GM12878 (cell line): ENCODE measurements at regions not wholly inside any gene's neighbourhood (a gene's known extent, or its start where the extent isn't known, plus 50 kb on each side); places are given as distances from the start of the nearest gene placed in this dataset.

Experiments used
- ATAC-seq: fragments of 200-7000 bp; cut with Tn5 transposase; 3 replicates; pipeline ENCODE4 v1.9.1; 2020; ENCODE audit warnings: mild to moderate bottlenecking, moderate library complexity
- BruUV-seq: library from RNA; stranded (reverse); fragments of 400-500 nt; replicated peaks from 2 replicates; lab custom pipeline; 2021; lab: Mats Ljungman, UMichigan
- CTCF ChIA-PET: fragments of 300-600 bp; sonication (Branson Sonifier 250); formaldehyde crosslinking; extraction: SDS; loops from one replicate; lab custom pipeline; 2021; ENCODE audit warnings: inconsistent platforms; lab: Yijun Ruan, JAX
- POLR2A ChIA-PET: fragments of 350-600 bp; formaldehyde crosslinking; extraction: SDS; loops from one replicate; lab custom pipeline; 2021; ENCODE audit warnings: inconsistent platforms; lab: Charles Lee
- RAD21 ChIA-PET: fragments of 300-600 bp; sonication (Branson Sonifier 250); formaldehyde crosslinking; loops from one replicate; lab custom pipeline; 2023; ENCODE audit warnings: antibody characterized with exemption; ENCODE audit not compliant: unreplicated experiment; lab: Charles Lee
- SMC1A ChIA-PET: fragments of 300-600 bp; sonication (Branson Sonifier 250); formaldehyde crosslinking; loops from one replicate; lab custom pipeline; 2023; ENCODE audit not compliant: unreplicated experiment, uncharacterized antibody; lab: Charles Lee
- DNase-seq: peaks from one replicate; pipeline ENCODE4 v3.0.0-alpha.2; 2011; ENCODE audit warnings: low read depth, low spot score
- FAIRE-seq: peaks from 3 replicates; lab custom pipeline; 2011; peaks lifted over from hg19 to GRCh38; lab: Jason Lieb, UNC
- H2AFZ ChIP-seq: 2 replicates; pipeline ENCODE4 v1.6.0; 2011; ENCODE audit warnings: low read depth, low read length, control low read depth; ENCODE audit not compliant: control insufficient read depth
- H3K27ac ChIP-seq: 2 replicates; pipeline ENCODE4 v1.5.1; 2011; ENCODE audit warnings: control low read depth; ENCODE audit not compliant: control insufficient read depth, insufficient read depth
- H3K27me3 ChIP-seq, 2 experiments: replicated peaks in 1 of 2; 2 replicates each; pipeline versions ENCODE4 v1.6.0 to v1.6.1; 2011; ENCODE audit warnings: low read length in 1 of 2; ENCODE audit not compliant: control insufficient read depth in 2 of 2, insufficient read depth in 2 of 2
- H3K36me3 ChIP-seq, 2 experiments: 2 replicates each; pipeline ENCODE4 v1.5.1; 2011; ENCODE audit warnings: low read length in 1 of 2; ENCODE audit not compliant: control insufficient read depth in 2 of 2, insufficient read depth in 2 of 2
- H3K4me1 ChIP-seq: 2 replicates; pipeline ENCODE4 v1.6.1; 2011; ENCODE audit warnings: mild to moderate bottlenecking, low read length, moderate library complexity, mixed read lengths; ENCODE audit not compliant: control insufficient read depth, insufficient read depth
- H3K4me2 ChIP-seq: 2 replicates; pipeline ENCODE4 v1.6.0; 2011; ENCODE audit warnings: control low read depth; ENCODE audit not compliant: control insufficient read depth, insufficient read depth
- H3K4me3 ChIP-seq: fragments of 200-600 bp; sonication (generic); 2 replicates; pipeline ENCODE4 v1.5.1; 2016
- H3K79me2 ChIP-seq: 2 replicates; pipeline ENCODE4 v1.6.0; 2011; ENCODE audit warnings: low read length; ENCODE audit not compliant: control insufficient read depth, insufficient read depth
- H3K9ac ChIP-seq: 2 replicates; pipeline ENCODE4 v1.8.0; 2011; ENCODE audit warnings: low read length, control low read depth, mixed read lengths; ENCODE audit not compliant: control insufficient read depth, insufficient read depth
- H3K9me3 ChIP-seq: replicated peaks from 3 replicates; pipeline ENCODE4 v1.5.1; 2011; ENCODE audit warnings: mild to moderate bottlenecking, low read length; ENCODE audit not compliant: control insufficient read depth, insufficient read depth
- H4K20me1 ChIP-seq: 2 replicates; pipeline ENCODE4 v1.6.0; 2011; ENCODE audit not compliant: control insufficient read depth, insufficient read depth
- BCL11A ChIP-seq: IDR thresholded peaks from 2 replicates; pipeline ENCODE4 v1.6.1; 2011; ENCODE audit warnings: low read depth, low read length
- CBX5 ChIP-seq: sonication (generic); IDR thresholded peaks from 2 replicates; pipeline ENCODE4 v1.6.1; 2016; ENCODE audit warnings: low read depth, moderate library complexity, mild to moderate bottlenecking, inconsistent platforms
- MTA2 ChIP-seq: fragments of 450-650 bp; IDR thresholded peaks from 2 replicates; pipeline ENCODE4 v1.6.1; 2016; ENCODE audit warnings: low read depth, mild to moderate bottlenecking, moderate library complexity
- MYB ChIP-seq: fragments of 150-350 bp; IDR thresholded peaks from 2 replicates; pipeline ENCODE4 v1.6.1; 2014; ENCODE audit warnings: mild to moderate bottlenecking, low read depth, low read length, borderline replicate concordance
- PAX5 ChIP-seq: IDR thresholded peaks from 2 replicates; pipeline ENCODE4 v1.6.1; 2011; ENCODE audit warnings: low read depth, low read length, borderline replicate concordance
- PAX8 ChIP-seq: fragments of 450-650 bp; IDR thresholded peaks from 2 replicates; pipeline ENCODE4 v1.6.1; 2017; ENCODE audit warnings: mild to moderate bottlenecking, moderate library complexity
- SUPT20H ChIP-seq: IDR thresholded peaks from 2 replicates; pipeline ENCODE4 v1.6.1; 2011; ENCODE audit warnings: low read depth, mild to moderate bottlenecking, low read length, moderate library complexity, borderline replicate concordance; ENCODE audit not compliant: control insufficient read depth
- ZNF217 ChIP-seq: fragments of 450-650 bp; IDR thresholded peaks from 2 replicates; pipeline ENCODE4 v1.6.1; 2017; ENCODE audit warnings: antibody characterized with exemption, mild to moderate bottlenecking
- ZZZ3 ChIP-seq: IDR thresholded peaks from 2 replicates; pipeline ENCODE4 v1.6.1; 2011; ENCODE audit warnings: low read depth; ENCODE audit not compliant: control insufficient read depth, insufficient read length
- WGBS: methylation state at CpG from one replicate; pipeline ENCODE4 v1.1.6; 2016; ENCODE audit warnings: low lambda C conversion rate; ENCODE audit not compliant: insufficient replicate concordance, insufficient coverage; ENCODE audit errors: missing lambda C conversion rate; 5-methylcytosine and 5-hydroxymethylcytosine counted together
- in situ Hi-C: fragments of 300-500 bp; cut with MboI; formaldehyde crosslinking; loops from 9 replicates; pipeline ENCODE4 v1.14.3; 2018; ENCODE audit warnings: mixed read lengths
- intact Hi-C: fragments of 100-400 bp; cut with micrococcal nuclease; formaldehyde crosslinking; loops from one replicate; pipeline ENCODE4 v1.14.2; 2022; ENCODE audit not compliant: unreplicated experiment
- TF ChIP-seq, protein P1 (sequence below): fragments of 150-350 bp; IDR thresholded peaks from 2 replicates; pipeline ENCODE4 v1.6.1; 2014; ENCODE audit warnings: mild to moderate bottlenecking, low read depth, low read length
- TF ChIP-seq, protein P2 (sequence below): fragments of 450-650 bp; conservative IDR thresholded peaks from 2 replicates; pipeline ENCODE4 v1.6.1; 2017; ENCODE audit warnings: mild to moderate bottlenecking, moderate library complexity
- TF ChIP-seq, protein P3 (sequence below): fragments of 450-650 bp; formaldehyde crosslinking; IDR thresholded peaks from 2 replicates; pipeline ENCODE4 v1.4.0; 2022; ENCODE audit warnings: mild to moderate bottlenecking, moderate library complexity
- TF ChIP-seq, protein P4 (sequence below): fragments of 450-650 bp; IDR thresholded peaks from 2 replicates; pipeline ENCODE4 v1.6.1; 2017; ENCODE audit warnings: mild to moderate bottlenecking, moderate library complexity

DNA sequence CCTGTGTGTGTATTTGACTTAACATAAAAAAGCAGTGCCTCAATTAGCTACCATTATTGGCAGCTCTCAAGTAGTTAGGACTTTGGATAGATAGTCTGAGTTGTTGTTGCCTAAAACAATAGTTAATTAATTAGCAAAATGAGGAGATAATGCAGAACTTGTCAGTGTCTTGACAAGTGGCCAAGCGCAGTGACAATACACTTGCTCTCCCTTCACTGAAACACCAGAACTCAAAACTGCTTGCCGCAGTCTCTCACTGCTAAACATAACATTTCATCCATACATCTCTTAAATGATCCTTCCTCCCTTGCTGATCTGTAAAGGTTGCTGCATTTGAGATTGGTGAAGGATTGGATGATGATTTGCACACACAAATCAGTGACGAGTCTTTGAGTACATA lies 61.7 kb downstream of the ARHGAP35 start:
- peaks cover 22 to 33% of the 10 kb centered on the region in 2 experiments for H3K36me3 ChIP-seq
- TF ChIP-seq PAX8 (no peak), CBX5 (no peak), MTA2 (no peak), ZZZ3 (no peak), ZNF217 (no peak), PAX5 (no peak), MYB (no peak), SUPT20H (no peak), BCL11A (no peak)
- TF ChIP-seq, protein P1, sequence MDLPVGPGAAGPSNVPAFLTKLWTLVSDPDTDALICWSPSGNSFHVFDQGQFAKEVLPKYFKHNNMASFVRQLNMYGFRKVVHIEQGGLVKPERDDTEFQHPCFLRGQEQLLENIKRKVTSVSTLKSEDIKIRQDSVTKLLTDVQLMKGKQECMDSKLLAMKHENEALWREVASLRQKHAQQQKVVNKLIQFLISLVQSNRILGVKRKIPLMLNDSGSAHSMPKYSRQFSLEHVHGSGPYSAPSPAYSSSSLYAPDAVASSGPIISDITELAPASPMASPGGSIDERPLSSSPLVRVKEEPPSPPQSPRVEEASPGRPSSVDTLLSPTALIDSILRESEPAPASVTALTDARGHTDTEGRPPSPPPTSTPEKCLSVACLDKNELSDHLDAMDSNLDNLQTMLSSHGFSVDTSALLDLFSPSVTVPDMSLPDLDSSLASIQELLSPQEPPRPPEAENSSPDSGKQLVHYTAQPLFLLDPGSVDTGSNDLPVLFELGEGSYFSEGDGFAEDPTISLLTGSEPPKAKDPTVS, result no peak
- TF ChIP-seq, protein P2, sequence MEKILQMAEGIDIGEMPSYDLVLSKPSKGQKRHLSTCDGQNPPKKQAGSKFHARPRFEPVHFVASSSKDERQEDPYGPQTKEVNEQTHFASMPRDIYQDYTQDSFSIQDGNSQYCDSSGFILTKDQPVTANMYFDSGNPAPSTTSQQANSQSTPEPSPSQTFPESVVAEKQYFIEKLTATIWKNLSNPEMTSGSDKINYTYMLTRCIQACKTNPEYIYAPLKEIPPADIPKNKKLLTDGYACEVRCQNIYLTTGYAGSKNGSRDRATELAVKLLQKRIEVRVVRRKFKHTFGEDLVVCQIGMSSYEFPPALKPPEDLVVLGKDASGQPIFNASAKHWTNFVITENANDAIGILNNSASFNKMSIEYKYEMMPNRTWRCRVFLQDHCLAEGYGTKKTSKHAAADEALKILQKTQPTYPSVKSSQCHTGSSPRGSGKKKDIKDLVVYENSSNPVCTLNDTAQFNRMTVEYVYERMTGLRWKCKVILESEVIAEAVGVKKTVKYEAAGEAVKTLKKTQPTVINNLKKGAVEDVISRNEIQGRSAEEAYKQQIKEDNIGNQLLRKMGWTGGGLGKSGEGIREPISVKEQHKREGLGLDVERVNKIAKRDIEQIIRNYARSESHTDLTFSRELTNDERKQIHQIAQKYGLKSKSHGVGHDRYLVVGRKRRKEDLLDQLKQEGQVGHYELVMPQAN, result no peak
- TF ChIP-seq, protein P3, sequence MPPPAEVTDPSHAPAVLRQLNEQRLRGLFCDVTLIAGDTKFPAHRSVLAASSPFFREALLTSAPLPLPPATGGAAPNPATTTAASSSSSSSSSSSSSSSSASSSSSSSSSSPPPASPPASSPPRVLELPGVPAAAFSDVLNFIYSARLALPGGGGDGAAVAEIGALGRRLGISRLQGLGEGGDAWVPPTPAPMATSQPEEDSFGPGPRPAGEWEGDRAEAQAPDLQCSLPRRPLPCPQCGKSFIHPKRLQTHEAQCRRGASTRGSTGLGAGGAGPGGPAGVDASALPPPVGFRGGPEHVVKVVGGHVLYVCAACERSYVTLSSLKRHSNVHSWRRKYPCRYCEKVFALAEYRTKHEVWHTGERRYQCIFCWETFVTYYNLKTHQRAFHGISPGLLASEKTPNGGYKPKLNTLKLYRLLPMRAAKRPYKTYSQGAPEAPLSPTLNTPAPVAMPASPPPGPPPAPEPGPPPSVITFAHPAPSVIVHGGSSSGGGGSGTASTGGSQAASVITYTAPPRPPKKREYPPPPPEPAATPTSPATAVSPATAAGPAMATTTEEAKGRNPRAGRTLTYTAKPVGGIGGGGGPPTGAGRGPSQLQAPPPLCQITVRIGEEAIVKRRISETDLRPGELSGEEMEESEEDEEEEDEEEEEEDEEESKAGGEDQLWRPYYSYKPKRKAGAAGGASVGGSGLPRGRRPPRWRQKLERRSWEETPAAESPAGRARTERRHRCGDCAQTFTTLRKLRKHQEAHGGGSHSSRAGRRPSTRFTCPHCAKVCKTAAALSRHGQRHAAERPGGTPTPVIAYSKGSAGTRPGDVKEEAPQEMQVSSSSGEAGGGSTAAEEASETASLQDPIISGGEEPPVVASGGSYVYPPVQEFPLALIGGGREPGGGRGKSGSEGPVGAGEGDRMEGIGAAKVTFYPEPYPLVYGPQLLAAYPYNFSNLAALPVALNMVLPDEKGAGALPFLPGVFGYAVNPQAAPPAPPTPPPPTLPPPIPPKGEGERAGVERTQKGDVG (CRISPR knock-in tag), result no peak
- TF ChIP-seq, protein P4, sequence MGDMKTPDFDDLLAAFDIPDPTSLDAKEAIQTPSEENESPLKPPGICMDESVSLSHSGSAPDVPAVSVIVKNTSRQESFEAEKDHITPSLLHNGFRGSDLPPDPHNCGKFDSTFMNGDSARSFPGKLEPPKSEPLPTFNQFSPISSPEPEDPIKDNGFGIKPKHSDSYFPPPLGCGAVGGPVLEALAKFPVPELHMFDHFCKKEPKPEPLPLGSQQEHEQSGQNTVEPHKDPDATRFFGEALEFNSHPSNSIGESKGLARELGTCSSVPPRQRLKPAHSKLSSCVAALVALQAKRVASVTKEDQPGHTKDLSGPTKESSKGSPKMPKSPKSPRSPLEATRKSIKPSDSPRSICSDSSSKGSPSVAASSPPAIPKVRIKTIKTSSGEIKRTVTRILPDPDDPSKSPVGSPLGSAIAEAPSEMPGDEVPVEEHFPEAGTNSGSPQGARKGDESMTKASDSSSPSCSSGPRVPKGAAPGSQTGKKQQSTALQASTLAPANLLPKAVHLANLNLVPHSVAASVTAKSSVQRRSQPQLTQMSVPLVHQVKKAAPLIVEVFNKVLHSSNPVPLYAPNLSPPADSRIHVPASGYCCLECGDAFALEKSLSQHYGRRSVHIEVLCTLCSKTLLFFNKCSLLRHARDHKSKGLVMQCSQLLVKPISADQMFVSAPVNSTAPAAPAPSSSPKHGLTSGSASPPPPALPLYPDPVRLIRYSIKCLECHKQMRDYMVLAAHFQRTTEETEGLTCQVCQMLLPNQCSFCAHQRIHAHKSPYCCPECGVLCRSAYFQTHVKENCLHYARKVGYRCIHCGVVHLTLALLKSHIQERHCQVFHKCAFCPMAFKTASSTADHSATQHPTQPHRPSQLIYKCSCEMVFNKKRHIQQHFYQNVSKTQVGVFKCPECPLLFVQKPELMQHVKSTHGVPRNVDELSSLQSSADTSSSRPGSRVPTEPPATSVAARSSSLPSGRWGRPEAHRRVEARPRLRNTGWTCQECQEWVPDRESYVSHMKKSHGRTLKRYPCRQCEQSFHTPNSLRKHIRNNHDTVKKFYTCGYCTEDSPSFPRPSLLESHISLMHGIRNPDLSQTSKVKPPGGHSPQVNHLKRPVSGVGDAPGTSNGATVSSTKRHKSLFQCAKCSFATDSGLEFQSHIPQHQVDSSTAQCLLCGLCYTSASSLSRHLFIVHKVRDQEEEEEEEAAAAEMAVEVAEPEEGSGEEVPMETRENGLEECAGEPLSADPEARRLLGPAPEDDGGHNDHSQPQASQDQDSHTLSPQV, result no peak
- TF ChIP-seq, all 136 proteins: peak for 0
- no peak overlapping the region for H3K9ac ChIP-seq
- in situ Hi-C loops, result no loop called here
- no peak for DNase-seq
- BruUV-seq, result no TSS peak
- ChIA-PET CTCF (no interaction called here), POLR2A (no interaction called here), SMC1A (no interaction called here), RAD21 (no interaction called here)
- no peaks in the 10 kb centered on the region; the same call in 1 of the 2 replicates for H4K20me1 ChIP-seq
- intact Hi-C loops, result no loop called here
- H3K27me3 ChIP-seq, result no peaks in the 10 kb centered on the region
- H3K79me2 ChIP-seq, result peaks cover 22% of the 10 kb centered on the region
- H3K4me2 ChIP-seq, result no peak overlapping the region
- no peak for FAIRE-seq
- WGBS, result 100% methylated on average over 3 of the region's 3 CpGs
- no peak overlapping the region for H2AFZ ChIP-seq
- H3K27ac ChIP-seq, result no peak overlapping the region
- no peak for ATAC-seq
- peaks cover 24% of the 10 kb centered on the region for H3K4me1 ChIP-seq
- H3K4me3 ChIP-seq, result no peak overlapping the region
- no peaks in the 10 kb centered on the region for H3K9me3 ChIP-seq
